ENCODE measurements at regions not wholly inside any gene's neighbourhood (a gene's known extent, or its start where the extent isn't known, plus 50 kb on each side); places are given as distances from the start of the nearest gene placed in this dataset.

- DNase-seq (ENCODE audit: low read depth), result no peak
Observed at GRCh38 chr2:153196378-153197058, 282.0 kb downstream of the RPRM start.

- DNase-seq (ENCODE audit: low read depth), result no peak
Observed at GRCh38 chr2:153195342-153195741, 283.2 kb downstream of the RPRM start.

- no peak for DNase-seq (ENCODE audit: low read depth)
Observed at GRCh38 chr2:153189091-153189888, 289.3 kb downstream of the RPRM start.

- DNase-seq (ENCODE audit: low read depth), result no peak
Observed at GRCh38 chr2:153179808-153180207, 298.8 kb downstream of the RPRM start.

GRCh38 chr2:153169609-153170008 lies 309.0 kb downstream of the RPRM start:
- no peak for DNase-seq (ENCODE audit: low read depth)

GRCh38 chr2:153165021-153165420 lies 313.5 kb downstream of the RPRM start:
- no peak for DNase-seq (ENCODE audit: low read depth)

- DNase-seq (ENCODE audit: low read depth), result peak; percentile 29
Observed at GRCh38 chr2:153163055-153163454, 315.5 kb downstream of the RPRM start.

- no peak for DNase-seq (ENCODE audit: low read depth)
Observed at GRCh38 chr2:153156743-153157142, 321.8 kb downstream of the RPRM start.

GRCh38 chr2:153152036-153152435 lies 326.5 kb downstream of the RPRM start:
- DNase-seq (ENCODE audit: low read depth), result no peak

- no peak for DNase-seq (ENCODE audit: low read depth)
Observed at GRCh38 chr2:153145470-153145978, 333.0 kb downstream of the RPRM start.

- no peak for DNase-seq (ENCODE audit: low read depth)
Observed at GRCh38 chr2:153143540-153143939, 335.0 kb downstream of the RPRM start.

GRCh38 chr2:153140498-153140897 lies 338.1 kb downstream of the RPRM start:
- no peak for DNase-seq (ENCODE audit: low read depth)

GRCh38 chr2:153138651-153139375 lies 339.7 kb downstream of the RPRM start:
- DNase-seq (ENCODE audit: low read depth), result no peak

GRCh38 chr2:153136216-153136615 lies 342.3 kb downstream of the RPRM start:
- DNase-seq (ENCODE audit: low read depth), result no peak

- no peak for DNase-seq (ENCODE audit: low read depth)
Observed at GRCh38 chr2:153134725-153135124, 343.8 kb downstream of the RPRM start.

GRCh38 chr2:153133716-153134115 lies 344.8 kb downstream of the RPRM start:
- DNase-seq (ENCODE audit: low read depth), result no peak

- DNase-seq (ENCODE audit: low read depth), result no peak
Observed at GRCh38 chr2:153132418-153132817, 346.1 kb downstream of the RPRM start.

- DNase-seq (ENCODE audit: low read depth), result no peak
Observed at GRCh38 chr2:153115141-153115540, 363.4 kb downstream of the RPRM start.

GRCh38 chr2:153110486-153110885 lies 368.1 kb downstream of the RPRM start:
- DNase-seq (ENCODE audit: low read depth), result no peak

GRCh38 chr2:153109793-153110192 lies 368.8 kb downstream of the RPRM start:
- DNase-seq (ENCODE audit: low read depth), result no peak

GRCh38 chr2:153106802-153107477 lies 371.6 kb downstream of the RPRM start:
- peak; percentile 9 for DNase-seq (ENCODE audit: low read depth)
